HG03520 (cell line): ENCODE measurements at regions not wholly inside any gene's neighbourhood (a gene's known extent, or its start where the extent isn't known, plus 50 kb on each side); places are given as distances from the start of the nearest gene placed in this dataset.
A peak's percentile ranks its signal among the peaks of the same experiment; 100 is the strongest.

Experiments
- ATAC-seq: cut with Tn5 transposase; IDR thresholded peaks from one replicate; pipeline ENCODE4 v1.9.1; 2021; ENCODE audit warnings: mild to moderate bottlenecking, moderate library complexity; ENCODE audit not compliant: unreplicated experiment

DNA sequence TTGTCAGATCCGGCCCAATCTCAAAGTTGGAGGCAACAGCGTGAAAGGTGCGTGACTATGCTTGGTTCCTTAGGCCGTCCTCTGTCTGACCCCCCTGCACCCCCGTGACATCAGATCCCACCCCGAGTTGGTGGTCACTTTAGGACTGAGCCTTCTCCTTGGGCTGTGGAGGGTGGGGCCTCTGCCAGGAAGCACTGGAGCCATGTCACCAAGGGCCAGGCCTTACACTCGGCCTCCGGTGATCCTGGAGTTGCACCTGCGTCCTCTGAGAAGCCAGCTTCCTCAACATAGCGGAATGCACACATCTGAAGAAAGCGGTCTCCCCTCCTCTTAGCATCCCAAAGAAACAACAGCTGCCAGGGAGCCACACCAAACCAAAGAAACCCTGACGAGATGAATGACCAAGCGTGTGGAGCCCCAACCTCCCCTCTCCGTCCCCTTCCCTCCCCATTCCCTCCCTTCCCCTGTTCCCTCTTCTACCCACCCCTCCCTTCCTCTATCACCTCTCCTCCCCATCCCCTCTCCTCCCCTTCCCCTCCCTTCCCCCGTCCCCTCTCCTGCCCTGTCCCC is 182.6 kb downstream of the TTLL2 start:
- no peak for ATAC-seq

DNA sequence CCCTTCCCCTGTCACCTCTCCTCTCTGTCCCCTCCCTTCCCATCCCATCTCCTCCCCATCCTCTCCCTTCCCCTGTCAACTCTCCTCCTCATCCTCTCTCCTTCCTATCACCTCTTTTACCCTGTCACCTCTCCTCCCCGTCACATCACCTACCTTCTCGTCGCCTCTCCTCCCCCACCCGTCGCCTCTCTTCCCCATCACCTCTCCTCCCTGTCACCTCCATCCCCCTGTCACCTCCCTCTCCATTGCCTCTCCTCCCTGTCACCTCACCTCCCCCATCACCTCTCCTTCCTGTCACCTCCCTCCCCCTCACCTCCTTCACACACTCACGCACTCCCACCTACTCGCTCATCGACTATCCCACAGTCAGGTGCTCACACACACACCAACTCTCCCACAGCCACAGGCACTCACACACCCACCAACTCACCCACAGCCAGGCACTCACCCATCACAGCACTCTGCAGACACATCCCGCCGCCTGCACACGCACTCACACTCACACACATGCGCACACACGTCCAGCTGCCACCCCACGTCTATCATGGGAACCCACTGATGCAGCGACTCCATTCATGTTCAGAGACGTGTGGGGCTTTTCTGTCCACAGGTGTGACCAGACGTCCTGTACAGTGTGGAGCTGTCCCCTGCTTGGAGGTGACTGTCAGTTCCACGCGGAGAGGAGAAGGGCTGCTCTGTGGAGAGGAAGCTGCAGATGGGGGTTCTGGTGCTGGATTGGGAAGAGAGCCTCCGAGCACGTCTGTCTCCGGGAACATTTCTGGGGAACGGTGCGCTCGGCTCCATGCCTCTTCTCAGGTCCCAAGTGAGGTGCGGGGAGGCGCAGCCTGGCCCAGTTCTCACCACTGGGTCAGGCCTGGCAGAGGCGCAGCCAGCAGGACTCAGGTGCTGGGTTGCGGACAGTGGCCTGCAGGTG is 184.3 kb downstream of the TTLL2 start:
- ATAC-seq: no peak

DNA sequence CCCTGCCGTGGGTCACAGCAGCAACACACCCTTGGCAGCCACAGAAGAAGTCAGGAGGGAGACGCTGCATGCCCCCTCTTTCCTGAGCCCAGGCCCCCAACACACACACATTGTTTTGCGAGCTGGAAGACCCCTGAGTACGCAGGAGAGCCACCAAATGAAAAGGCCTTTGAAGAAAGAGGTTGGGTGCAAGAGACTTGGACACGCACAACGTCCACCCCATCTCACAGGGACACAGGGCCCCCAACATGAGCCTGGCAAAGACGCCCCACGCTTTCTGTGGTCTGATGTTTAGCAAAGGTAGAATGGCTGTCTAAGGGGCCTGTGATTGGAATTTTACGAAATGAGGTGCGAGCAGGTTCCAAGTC is 185.0 kb downstream of the TTLL2 start:
- ATAC-seq: no peak

GRCh38 chr6:167510648-167511047 is 185.8 kb downstream of the TTLL2 start:
- ATAC-seq: no peak

DNA sequence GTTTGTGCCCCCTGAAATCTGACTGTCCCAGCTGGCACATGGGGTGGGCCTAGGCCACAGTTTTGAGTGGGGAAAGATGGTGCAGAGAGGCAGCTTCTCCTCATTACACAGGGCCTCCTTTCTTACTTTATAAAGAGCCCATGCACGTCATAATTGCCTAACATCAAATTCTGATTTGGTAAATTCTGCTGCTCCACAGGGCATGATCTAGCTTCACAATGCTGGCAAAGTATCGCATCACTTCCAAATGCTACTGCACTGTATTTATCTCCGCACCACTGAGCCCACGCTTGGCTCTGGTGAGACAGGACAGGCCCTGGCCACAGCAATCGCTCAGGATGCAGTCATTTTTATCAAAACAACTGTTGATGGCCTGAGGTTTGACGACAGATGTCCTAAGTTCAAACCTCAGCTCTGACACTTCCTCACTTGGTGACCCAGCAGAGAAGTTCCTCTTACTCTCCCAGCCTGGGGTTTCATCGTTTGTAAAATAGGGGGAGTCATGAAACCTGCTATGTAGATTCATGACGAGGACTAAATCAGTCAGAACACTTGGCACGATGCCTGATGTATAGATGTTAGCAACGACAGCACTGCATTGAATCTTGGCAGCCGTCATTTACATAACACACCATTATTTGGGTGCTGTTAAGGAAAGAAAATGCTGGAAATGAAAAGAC is 187.9 kb downstream of the TTLL2 start:
- ATAC-seq: no peak

GRCh38 chr6:167513778-167514177 is 188.9 kb downstream of the TTLL2 start:
- no peak for ATAC-seq

- ATAC-seq: no peak
These were observed 189.6 kb downstream of the TTLL2 start for GRCh38 chr6:167514524-167514923.

DNA sequence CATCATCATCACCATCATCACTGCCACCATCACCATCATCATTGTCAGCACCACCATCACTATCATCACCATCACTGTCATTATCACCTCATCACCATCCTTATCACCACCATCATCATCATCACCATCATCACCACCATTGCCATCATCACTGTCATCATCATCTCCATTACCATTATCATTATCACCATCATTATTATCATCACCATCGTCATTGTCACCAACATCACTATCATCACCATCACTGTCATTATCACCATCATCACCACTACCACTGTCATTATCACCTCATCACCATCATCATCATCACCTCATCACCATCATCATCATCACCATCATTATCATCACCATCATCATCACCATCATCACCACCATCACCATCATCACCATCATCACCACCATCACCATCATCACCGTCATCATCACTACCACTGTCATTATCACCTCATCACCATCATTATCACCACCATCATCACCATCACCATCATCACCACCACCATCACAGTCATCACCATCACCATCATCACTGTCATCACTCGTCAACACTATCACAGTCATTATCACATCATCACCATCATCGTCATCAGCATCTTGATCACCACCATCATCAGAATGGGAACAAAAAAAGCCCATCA is 191.1 kb downstream of the TTLL2 start:
- ATAC-seq: no peak

DNA sequence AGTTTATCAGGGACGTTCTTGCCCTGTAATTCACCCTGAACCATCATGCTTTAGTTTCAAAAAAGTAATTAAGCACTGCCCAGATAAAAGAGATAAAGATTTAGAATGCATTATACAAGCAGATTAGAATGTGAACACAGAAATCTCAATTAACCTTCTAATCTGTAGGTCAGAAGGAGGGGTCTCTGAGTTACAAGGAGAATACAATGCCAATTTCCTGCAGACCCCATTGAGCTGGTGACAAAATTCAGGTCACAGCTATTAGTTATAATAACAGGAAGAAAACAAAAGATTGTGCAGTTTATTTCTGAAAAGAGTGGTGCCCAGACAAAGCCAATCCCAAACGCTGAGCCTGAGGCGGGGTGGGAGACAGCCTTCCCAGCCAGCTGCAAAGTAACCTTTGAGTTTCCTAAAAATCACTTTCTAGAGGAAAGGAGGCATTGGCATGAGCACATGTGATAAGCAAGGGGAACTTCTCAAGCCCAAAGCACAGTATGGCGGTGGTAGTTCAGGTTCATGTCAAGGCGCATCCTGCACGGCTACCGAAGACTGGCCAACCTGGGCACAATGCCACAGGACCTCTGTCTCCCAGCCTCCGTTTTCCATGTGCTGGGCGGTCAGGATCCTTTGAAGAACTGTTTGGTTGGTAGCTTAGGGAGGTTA is 192.5 kb downstream of the TTLL2 start:
- no peak for ATAC-seq

- no peak for ATAC-seq
These were observed 198.5 kb downstream of the TTLL2 start for GRCh38 chr6:167523426-167523825.

DNA sequence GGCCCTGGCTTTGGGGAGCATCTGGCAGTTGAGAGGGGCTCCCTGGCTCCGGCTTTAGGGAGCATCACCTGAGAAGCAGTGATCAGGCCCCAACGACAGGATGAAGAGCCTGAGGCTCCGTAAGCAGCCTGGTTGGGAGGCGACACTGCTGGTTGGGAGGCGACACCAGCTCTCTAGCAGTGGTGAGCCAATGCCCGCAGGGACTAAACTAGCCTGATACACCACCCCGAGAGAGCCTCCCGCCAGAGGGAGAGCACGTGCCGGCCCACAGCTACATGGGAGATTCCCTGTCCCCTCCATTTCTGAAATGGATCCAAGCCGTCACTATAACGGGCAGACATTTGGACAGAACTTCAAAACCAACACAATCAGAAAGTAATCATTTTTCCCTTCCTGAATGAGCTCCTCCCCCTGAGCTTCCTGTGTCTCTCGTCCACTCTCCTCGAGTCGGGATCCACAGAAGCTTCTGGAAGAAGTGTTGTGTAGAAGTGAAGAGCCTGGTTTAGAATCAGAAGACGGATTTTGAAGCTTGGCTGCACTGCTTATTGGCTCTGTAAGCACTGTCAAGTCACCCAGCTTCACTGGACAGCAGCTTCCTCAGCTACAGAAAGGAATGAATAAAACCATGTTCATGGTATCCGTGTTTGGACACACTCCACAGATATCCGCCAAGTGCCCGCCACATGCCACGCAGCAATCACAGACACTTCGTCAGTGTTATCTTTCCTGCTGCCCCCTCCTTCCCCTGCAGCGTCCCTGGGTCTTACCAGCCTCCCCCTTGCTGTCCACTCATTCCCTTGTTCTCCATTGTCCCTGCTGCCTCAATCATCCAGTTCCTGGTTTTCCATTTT is 199.6 kb downstream of the TTLL2 start:
- no peak for ATAC-seq

DNA sequence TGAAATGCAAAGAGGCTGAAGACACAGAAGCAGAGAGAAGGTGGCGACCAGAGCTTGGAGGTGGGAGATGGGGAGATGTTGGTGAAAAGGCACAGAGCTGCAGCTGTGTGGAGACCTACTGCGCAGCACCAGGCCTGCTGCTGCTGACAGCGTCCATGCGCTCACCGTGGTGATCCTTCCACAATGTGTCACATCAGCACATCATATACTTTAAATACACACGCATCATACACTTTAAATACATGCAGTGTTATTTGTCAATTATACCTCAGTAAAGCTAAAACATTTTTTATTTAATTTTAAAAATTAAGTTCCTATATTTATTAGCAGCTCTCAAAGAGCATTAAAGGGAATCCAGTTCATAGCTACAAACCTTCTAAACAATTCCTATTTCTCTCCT is 200.9 kb downstream of the TTLL2 start:
- ATAC-seq: no peak

GRCh38 chr6:167526465-167527368 is 201.8 kb downstream of the TTLL2 start:
- ATAC-seq: no peak

DNA sequence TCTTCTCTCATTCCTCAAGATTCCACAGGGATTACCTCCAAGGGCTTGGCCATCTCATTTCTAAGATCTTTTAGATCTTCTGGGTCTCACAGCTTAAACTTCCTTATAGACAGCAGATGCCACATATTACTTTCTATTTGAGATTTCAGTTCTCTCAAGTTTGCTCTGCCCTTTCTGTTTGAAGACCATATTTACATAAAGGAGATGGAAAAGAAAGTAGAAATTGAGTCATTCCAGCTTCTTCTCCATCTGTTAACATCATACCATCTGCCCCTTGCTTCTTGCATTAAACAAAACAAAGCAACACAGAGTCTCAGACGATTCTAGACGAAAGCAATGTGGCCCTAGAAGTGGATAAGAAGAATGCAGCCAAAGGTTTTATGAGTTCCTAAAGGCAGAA is 203.4 kb downstream of the TTLL2 start:
- peak; percentile 48 for ATAC-seq

DNA sequence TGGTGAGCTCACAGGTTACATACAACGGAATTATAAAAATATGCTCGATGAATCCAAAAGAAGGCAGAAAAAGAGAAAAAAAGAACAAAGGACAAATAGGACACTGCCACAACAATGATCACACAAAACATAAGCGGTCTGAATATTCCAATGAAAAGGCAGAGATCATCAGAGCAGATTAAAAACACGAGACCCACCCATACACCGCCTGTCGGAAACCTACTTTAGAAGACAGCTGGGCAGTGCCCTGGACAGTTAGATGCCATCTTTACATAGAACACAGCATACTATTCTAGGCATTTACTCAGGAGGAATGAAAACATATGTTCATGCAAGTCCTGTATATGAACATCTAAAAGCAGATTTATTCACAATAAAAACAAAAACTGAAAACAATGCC is 204.1 kb downstream of the TTLL2 start:
- ATAC-seq: no peak

GRCh38 chr6:167529444-167530335 is 204.8 kb downstream of the TTLL2 start:
- no peak for ATAC-seq

GRCh38 chr6:167530951-167531350 is 206.1 kb downstream of the TTLL2 start:
- no peak for ATAC-seq
